MM.1S (cell line): ENCODE measurements at regions not wholly inside any gene's neighbourhood (a gene's known extent, or its start where the extent isn't known, plus 50 kb on each side); places are given as distances from the start of the nearest gene placed in this dataset.

ENCODE experiments used
- DNase-seq: peaks from one replicate; pipeline ENCODE4 v3.0.0-alpha.2; 2015
- H2AFZ ChIP-seq: fragments of 300-600 bp; sonication (generic); 2 replicates; pipeline ENCODE4 v1.6.0; 2016; ENCODE audit warnings: antibody characterized with exemption, low read length
- H3F3A ChIP-seq: fragments of 300-600 bp; sonication (generic); 2 replicates; pipeline ENCODE4 v1.6.1; 2016; ENCODE audit warnings: mild to moderate bottlenecking, antibody characterized with exemption, low read length, moderate library complexity, mixed read lengths; ENCODE audit not compliant: insufficient read depth
- H3K27ac ChIP-seq: fragments of 300-600 bp; sonication (generic); 2 replicates; pipeline ENCODE4 v1.5.1; 2016; ENCODE audit warnings: mild to moderate bottlenecking, low read length
- H3K27me3 ChIP-seq: fragments of 300-600 bp; sonication (generic); replicated peaks from 2 replicates; pipeline ENCODE4 v1.6.0; 2016; ENCODE audit warnings: low read length; ENCODE audit not compliant: insufficient read depth
- H3K36me3 ChIP-seq: fragments of 300-600 bp; sonication (generic); replicated peaks from 2 replicates; pipeline ENCODE4 v1.6.1; 2016; ENCODE audit warnings: mild to moderate bottlenecking, low read length, mixed read lengths; ENCODE audit not compliant: insufficient read depth
- H3K4me1 ChIP-seq: fragments of 300-600 bp; sonication (generic); 2 replicates; pipeline ENCODE4 v1.6.1; 2016; ENCODE audit warnings: low read length, mixed read lengths
- H3K4me2 ChIP-seq: fragments of 300-600 bp; sonication (generic); 2 replicates; pipeline ENCODE4 v1.6.0; 2016; ENCODE audit warnings: low read depth, low read length
- H3K4me3 ChIP-seq: fragments of 300-600 bp; sonication (generic); 2 replicates; pipeline ENCODE4 v1.5.1; 2016; ENCODE audit warnings: low read length, mixed read lengths
- H3K79me2 ChIP-seq: fragments of 300-600 bp; sonication (generic); 2 replicates; pipeline ENCODE4 v1.6.1; 2016; ENCODE audit warnings: mixed run types, low read length, mixed read lengths
- H3K9ac ChIP-seq: fragments of 300-600 bp; sonication (generic); 2 replicates; pipeline ENCODE4 v1.6.1; 2016; ENCODE audit warnings: low read length, mixed read lengths
- H3K9me2 ChIP-seq: fragments of 300-600 bp; sonication (generic); replicated peaks from 2 replicates; pipeline ENCODE4 v1.6.1; 2016; ENCODE audit warnings: mild to moderate bottlenecking, low read length, mixed read lengths; ENCODE audit not compliant: insufficient read depth
- H3K9me3 ChIP-seq: fragments of 300-600 bp; sonication (generic); replicated peaks from 2 replicates; pipeline ENCODE4 v1.6.1; 2016; ENCODE audit warnings: mild to moderate bottlenecking, low read length, mixed read lengths; ENCODE audit not compliant: insufficient read depth
- H4K20me1 ChIP-seq: fragments of 300-600 bp; sonication (generic); 2 replicates; pipeline ENCODE4 v1.6.1; 2016; ENCODE audit warnings: mild to moderate bottlenecking, low read length, moderate library complexity, mixed read lengths; ENCODE audit not compliant: insufficient read depth
- EZH2 ChIP-seq: fragments of 300-600 bp; sonication (generic); optimal IDR thresholded peaks from 2 replicates; pipeline ENCODE3; 2017; ENCODE audit warnings: low read depth, mild to moderate bottlenecking, antibody characterized with exemption, low read length, mixed read lengths
- EZH2phosphoT487 ChIP-seq: fragments of 300-600 bp; sonication (generic); IDR thresholded peaks from 2 replicates; pipeline ENCODE4 v1.6.1; 2018; ENCODE audit warnings: antibody characterized with exemption, low read length
- TF ChIP-seq, protein P1 (sequence below): fragments of 300-600 bp; sonication (generic); IDR thresholded peaks from 2 replicates; pipeline ENCODE4 v1.5.1; 2016; ENCODE audit warnings: antibody characterized with exemption, low read length, mixed read lengths

DNA sequence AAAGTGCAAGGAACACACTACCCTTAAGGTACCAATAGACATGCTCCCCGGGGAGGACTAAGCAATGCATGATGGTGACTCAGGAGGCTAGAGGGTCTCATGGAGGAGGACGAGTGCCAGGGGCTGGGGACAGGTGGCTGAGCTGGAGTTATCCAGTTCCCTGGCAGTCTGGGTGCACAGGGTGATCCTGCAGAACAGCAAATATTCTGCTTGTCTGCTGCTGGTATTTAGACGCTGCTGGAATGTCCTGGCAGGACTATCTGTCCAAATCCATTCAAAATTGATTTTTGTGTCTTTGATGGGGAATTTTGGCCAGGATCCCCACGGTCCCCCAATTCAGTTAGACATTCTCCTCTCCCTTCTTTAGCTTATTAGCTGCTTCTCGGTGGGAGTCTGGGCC, 138.7 kb downstream of the C12orf75 start:
- H3K4me1 ChIP-seq = no peaks in the 10 kb centered on the region
- no peaks in the 10 kb centered on the region for H3K79me2 ChIP-seq
- H3K9me2 ChIP-seq = no peaks in the 10 kb centered on the region
- no peak for DNase-seq
- no peak overlapping the region for H3K27ac ChIP-seq
- H3K4me2 ChIP-seq = no peak overlapping the region
- H3K4me3 ChIP-seq = no peak overlapping the region
- H2AFZ ChIP-seq = no peak overlapping the region
- no peak for TF ChIP-seq EZH2
- TF ChIP-seq, protein P1, sequence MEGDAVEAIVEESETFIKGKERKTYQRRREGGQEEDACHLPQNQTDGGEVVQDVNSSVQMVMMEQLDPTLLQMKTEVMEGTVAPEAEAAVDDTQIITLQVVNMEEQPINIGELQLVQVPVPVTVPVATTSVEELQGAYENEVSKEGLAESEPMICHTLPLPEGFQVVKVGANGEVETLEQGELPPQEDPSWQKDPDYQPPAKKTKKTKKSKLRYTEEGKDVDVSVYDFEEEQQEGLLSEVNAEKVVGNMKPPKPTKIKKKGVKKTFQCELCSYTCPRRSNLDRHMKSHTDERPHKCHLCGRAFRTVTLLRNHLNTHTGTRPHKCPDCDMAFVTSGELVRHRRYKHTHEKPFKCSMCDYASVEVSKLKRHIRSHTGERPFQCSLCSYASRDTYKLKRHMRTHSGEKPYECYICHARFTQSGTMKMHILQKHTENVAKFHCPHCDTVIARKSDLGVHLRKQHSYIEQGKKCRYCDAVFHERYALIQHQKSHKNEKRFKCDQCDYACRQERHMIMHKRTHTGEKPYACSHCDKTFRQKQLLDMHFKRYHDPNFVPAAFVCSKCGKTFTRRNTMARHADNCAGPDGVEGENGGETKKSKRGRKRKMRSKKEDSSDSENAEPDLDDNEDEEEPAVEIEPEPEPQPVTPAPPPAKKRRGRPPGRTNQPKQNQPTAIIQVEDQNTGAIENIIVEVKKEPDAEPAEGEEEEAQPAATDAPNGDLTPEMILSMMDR = no peak
- TF ChIP-seq EZH2phosphoT487 = no peak
- H3K27me3 ChIP-seq = no peaks in the 10 kb centered on the region
- no peaks in the 10 kb centered on the region for H4K20me1 ChIP-seq
- H3K9me3 ChIP-seq = no peaks in the 10 kb centered on the region
- H3K9ac ChIP-seq = no peak overlapping the region
- H3K36me3 ChIP-seq = no peaks in the 10 kb centered on the region
- H3F3A ChIP-seq = no peaks in the 10 kb centered on the region

DNA sequence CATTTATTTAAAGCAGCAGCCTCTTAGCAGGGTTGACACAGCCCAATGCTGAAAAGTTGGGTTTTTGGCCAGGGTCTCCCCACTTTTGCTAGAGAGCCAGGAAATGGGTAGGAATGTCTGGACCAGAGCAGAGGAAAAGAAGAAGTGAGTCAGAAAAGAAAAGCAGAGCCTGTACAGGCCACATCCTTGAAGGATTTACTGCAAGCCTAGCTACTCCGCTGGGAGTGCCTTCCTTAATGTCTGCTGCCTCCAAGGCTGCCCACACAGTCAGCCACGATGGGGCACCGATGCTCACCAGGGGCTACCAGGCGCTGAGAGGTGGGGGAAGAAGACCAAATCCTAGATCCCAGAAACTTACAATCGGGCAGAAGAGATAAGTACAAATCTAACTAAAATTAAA, 139.2 kb downstream of the C12orf75 start:
- Histone ChIP-seq H3K27me3 (no peaks in the 10 kb centered on the region), H3K36me3 (no peaks in the 10 kb centered on the region), H2AFZ (no peak overlapping the region), H3K4me1 (0 out of 2 replicates have a peak, but pooled peaks cover under 1% of the 10 kb centered on the region), H3K27ac (no peak overlapping the region), H3K4me2 (no peak overlapping the region), H3K4me3 (no peak overlapping the region), H3K9ac (no peak overlapping the region), H4K20me1 (no peaks in the 10 kb centered on the region), H3K79me2 (no peaks in the 10 kb centered on the region), H3F3A (no peaks in the 10 kb centered on the region), H3K9me3 (no peaks in the 10 kb centered on the region), H3K9me2 (no peaks in the 10 kb centered on the region)
- no peak for DNase-seq
- TF ChIP-seq, protein P1 = no peak
- no peak for TF ChIP-seq EZH2phosphoT487
- TF ChIP-seq EZH2 = no peak

DNA sequence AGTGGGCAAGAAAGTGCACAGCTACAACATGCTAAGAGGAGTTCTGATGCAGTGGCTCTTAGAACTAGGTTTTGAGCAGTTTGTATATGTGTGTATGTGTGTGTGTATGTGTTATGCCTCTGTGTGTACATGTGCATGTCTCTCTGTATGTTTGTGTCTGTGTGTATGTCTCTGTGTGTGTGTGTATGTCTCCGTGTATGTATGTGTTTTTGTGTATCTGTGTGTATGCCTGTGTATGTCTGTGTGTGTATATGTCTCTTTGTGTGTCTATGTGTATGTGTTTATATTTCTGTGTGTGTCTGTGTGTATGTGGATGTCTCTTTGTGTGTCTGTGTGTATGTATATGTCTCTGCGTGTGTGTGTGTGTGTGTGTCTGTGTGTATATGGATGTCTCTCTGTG, 139.6 kb downstream of the C12orf75 start:
- Histone ChIP-seq H3K9ac (no peak overlapping the region), H3K27ac (no peak overlapping the region), H3F3A (no peaks in the 10 kb centered on the region), H3K9me2 (no peaks in the 10 kb centered on the region), H3K36me3 (no peaks in the 10 kb centered on the region), H2AFZ (no peak overlapping the region), H3K27me3 (no peaks in the 10 kb centered on the region), H4K20me1 (no peaks in the 10 kb centered on the region), H3K4me1 (0 out of 2 replicates have a peak, but pooled peaks cover 5% of the 10 kb centered on the region), H3K4me3 (no peak overlapping the region), H3K79me2 (no peaks in the 10 kb centered on the region), H3K4me2 (no peak overlapping the region), H3K9me3 (no peaks in the 10 kb centered on the region)
- no peak for DNase-seq
- TF ChIP-seq, protein P1 = no peak
- TF ChIP-seq EZH2phosphoT487 = no peak
- TF ChIP-seq EZH2 = no peak
